RCC 7860 (cell line): ENCODE measurements at regions not wholly inside any gene's neighbourhood (a gene's known extent, or its start where the extent isn't known, plus 50 kb on each side); places are given as distances from the start of the nearest gene placed in this dataset.
"Not testable (repeated sequence)": the region's sequence is repeated elsewhere in the genome, so short reads cannot be mapped to it uniquely, and the experiment has no call there.

Experiments used
- DNase-seq: peaks from one replicate; pipeline ENCODE4 v3.0.0-alpha.2; 2015; ENCODE audit warnings: low spot score
- FAIRE-seq: peaks from 2 replicates; lab custom pipeline; 2012; peaks lifted over from hg19 to GRCh38; lab: Jason Lieb, UNC

GRCh38 chr10:18735711-18736110, 76.5 kb downstream of the ARL5B start:
- FAIRE-seq (no peak), DNase-seq (no peak)

DNA sequence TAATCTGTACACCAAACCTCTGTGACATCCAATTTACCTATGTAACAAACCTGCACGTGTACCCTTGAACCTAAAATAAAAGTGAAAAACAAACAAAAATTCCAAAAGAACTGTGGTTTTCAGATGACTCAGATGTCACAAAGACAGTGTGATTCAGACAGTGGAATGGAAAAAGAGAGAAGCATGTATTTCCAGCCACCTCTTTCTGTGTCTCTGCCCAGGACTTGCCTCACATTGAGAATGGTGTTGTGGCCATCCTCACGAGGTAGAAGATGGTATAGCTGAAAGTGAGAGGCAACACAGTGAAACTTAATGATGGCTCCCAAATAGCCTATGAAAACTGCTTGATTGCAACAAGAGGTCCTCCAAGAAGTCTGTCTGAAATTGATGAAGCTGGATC, 78.0 kb downstream of the ARL5B start:
- peak; percentile 82 for FAIRE-seq
- peak; percentile 56 for DNase-seq

- peak; percentile 88 for FAIRE-seq
Measured at GRCh38 chr10:18737841-18738240, 78.6 kb downstream of the ARL5B start.

GRCh38 chr10:18738835-18739234, 79.6 kb downstream of the ARL5B start:
- FAIRE-seq = no peak
- no peak for DNase-seq

More at GRCh38 chr10:18737841-18738240, 78.6 kb downstream of the ARL5B start:
- peak; percentile 82 for DNase-seq

DNA sequence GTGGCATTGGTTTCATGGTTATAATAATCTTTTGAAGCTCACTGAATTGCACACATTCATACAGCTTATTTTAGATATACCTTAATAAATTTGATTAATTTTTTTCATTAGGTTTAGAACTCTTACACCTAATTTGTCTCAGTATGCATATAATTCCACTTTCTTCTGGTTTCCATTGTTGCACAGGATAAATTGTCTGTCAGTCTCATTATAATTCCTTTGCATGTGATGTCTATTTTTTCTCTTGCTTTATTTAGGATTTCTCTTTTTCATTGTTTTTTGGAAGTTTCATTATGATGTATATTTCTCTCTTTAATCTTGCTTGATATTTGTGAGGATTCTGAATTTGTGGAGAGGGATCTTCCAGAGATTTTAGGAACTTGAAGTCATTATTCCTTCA, 84.7 kb downstream of the ARL5B start:
- no peak for FAIRE-seq

DNA sequence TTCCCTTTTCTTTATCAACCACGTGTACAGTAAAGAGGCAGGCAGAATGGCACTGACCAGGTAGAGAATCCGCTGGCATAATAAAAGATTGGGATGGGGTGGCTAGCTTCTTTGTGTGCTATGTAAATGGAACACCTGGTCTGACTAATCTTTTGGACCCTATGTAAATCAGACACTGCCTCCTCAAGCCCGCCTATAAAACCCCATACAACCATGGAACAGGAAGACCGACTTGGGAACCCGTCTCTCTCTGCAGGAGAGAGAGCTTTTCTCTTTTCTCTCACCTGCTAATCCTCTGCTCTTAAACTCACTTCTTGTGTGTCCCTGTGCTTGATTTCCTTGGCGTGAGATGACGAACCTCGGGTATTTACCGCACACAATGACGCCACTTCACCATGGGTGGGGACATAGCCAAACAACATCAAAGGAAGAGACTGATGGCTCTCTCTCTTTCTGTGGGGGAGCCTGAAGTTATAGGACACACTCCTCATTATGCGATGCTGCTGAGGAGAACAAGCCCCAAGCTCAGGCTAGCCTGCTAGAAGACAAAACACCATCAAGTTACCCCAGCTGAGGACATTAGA, 94.2 kb downstream of the ARL5B start:
- no peak for DNase-seq
- FAIRE-seq = no peak

More for the DNA sequence above, 84.7 kb downstream of the ARL5B start:
- DNase-seq = no peak

DNA sequence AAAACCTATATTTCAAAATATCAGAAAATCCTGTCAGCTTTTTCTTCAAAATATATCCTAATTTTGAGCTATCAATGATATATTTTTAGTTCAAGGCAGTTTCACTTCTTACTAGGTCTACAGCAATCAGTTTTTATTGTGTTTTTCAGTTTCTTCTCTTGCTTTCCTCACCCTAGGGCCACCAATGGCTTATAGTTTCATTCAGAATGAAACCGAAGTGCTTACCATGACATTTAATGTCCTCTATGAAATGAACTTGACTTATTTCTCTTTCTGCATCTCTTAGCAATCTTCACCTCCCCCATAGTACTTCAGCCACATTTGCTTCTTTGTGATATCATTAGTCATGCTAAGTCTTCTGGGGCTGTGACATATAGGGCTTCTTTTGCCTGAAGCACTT, 100.3 kb downstream of the ARL5B start:
- no peak for FAIRE-seq
- DNase-seq = no peak

DNA sequence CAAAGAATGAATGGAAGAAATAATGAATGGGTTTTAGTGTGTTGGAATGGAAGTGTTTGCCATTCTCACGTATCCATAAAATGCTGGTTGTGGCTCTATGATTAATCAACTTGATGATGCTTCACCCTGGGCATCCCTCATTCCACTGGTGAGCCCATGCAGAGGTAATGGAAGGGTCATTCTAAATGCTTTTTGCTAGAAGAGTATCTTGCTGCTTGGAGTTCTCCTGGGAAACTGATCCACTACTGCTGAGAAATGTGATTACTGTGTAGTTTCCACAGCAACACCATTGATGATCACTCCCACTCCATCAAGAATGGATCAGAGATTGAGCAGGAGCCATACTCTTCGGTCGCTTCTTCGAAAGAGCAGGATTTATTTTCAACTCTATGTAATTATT, 101.6 kb downstream of the ARL5B start:
- FAIRE-seq = no peak
- DNase-seq = no peak

DNA sequence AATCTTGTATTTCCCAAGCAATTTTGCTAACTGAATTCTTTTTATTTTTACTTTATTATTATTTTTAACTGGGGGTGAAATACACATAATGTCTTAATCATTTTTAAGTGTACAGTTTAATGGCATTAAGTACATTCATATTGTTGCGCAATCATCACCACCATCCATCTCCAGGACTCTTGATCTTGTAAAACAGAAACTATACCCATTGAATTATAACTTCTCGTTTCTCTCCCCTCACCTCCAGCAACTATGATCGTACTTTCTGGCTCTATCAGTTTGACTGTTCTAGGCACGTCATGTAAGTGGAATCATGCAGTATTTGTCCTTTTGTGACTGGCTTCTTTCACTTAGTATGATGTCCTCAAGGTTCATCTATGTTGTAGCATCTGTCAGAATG, 108.8 kb downstream of the ARL5B start:
- DNase-seq (no peak), FAIRE-seq (no peak)

GRCh38 chr10:18773180-18773579, 113.9 kb downstream of the ARL5B start:
- FAIRE-seq (no peak), DNase-seq (no peak)

DNA sequence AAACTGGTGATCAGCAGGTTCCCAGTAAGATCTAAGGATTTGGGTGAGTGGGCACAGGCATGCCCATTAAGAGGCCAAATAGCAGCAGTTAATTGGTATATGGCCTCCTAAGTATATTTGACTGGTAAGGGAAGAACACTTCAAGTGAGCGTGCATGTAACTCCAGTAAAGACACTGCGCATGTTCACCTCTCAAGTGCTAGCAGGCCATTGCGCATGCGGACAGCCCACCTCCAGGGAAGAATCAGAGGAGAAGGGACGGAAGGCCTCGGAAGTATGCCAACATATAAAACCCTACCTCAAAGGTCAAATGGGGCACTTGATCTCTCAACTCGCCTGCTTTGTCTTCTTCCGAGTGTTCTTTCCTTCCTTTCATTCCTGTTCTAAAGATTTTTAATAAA, 118.0 kb downstream of the ARL5B start:
- no peak for FAIRE-seq
- DNase-seq = no peak

DNA sequence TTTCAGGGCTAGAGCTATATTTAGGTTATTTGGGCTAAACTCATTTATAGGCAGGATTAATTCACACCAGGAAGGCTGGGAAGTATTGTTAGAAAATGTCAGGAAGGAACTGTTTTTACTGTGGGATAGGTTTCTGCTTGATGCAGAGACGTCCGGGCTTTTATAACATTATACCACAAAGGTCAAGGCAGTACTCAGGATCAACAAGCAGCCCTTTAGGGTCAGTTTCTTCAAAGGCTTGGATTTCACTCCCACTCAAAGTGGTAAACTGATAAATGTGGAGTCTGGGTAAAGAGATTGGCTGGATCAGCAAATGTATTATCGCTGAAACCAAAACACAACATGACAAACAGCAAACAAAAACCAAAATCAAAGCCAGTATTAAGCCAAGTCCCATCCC, 127.2 kb downstream of the ARL5B start:
- FAIRE-seq = no peak
- no peak for DNase-seq

DNA sequence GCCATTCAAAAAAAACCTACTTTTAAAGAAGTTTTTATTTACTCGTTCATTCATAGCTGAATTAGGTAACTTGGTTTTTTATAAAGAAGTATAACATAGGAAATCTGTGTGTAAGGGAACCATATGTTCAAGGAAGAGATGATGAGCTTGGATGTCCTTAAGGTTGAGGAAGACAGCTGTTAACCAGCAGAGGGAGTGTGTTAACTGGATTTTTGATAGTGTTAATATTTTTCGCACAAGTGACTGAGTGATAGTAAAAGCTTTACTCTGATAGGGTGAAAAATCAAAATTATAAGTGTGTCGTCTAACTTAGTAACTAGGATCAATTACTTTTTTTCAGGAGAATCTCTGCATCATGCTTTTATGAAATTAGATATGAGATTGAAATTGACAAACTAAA, 134.7 kb downstream of the ARL5B start:
- peak; percentile 68 for FAIRE-seq
- DNase-seq = peak; percentile 50

DNA sequence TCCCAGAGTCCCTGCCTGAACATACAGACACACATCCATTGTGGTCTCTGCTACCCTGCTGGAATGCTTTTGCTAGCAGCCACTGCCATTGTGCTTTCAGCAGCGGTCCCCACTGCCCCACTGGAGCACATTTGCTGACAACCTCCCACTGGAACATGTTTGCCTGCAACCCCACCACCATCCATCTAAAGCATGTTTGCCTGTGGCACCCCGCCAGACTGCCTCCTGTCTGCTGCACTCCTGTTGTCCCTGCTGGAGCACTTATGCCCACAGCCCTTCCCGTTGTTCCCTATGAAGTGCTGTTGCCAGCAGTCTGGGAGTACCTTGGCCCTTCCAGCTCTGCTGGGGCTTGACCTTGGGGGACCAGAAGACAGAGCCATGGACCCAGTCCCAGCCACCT, 136.3 kb downstream of the ARL5B start:
- DNase-seq = no peak
- no peak for FAIRE-seq

DNA sequence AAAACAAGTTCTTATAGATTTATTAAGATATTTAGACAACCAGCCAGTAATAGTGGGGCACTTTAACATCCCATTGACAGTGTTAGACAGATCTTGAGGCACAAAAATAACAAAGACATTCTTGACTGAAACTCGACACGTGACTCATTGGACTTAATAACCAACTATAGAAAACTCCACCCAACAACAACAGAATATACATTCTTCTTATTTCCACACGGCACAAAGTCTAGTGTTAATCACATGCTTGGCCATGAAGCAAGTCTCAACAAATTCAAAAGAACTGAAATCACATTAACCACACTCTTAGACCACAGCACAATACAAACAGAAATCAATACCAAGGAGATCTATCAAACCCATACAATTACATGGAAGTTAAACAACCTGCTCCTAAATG, 138.1 kb downstream of the ARL5B start:
- FAIRE-seq (no peak), DNase-seq (no peak)

GRCh38 chr10:18822156-18822555, 162.9 kb downstream of the ARL5B start:
- DNase-seq (peak; percentile 7), FAIRE-seq (no peak)

DNA sequence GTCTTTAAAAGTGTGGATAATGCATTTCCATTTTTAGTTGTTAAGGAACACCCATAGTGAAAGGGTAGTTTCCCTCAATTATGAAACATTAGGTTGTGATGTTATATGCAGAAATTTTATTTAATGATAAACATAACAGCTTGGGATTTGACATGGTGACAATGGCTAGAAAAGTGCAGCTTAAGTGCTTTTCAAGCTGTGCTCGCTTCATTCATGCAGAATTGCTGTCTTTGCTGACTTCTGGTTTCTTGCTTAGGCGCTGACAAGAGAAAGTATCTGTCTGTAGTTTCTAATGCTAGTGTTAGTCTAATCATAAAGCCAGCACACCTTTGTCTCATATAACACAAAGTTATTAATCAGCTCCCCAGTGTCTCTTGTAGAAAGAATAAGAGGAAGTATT, 170.0 kb downstream of the ARL5B start:
- no peak for DNase-seq
- FAIRE-seq = no peak

- no peak for DNase-seq
- FAIRE-seq = no peak
Measured at GRCh38 chr10:18830277-18830676, 171.0 kb downstream of the ARL5B start.

DNA sequence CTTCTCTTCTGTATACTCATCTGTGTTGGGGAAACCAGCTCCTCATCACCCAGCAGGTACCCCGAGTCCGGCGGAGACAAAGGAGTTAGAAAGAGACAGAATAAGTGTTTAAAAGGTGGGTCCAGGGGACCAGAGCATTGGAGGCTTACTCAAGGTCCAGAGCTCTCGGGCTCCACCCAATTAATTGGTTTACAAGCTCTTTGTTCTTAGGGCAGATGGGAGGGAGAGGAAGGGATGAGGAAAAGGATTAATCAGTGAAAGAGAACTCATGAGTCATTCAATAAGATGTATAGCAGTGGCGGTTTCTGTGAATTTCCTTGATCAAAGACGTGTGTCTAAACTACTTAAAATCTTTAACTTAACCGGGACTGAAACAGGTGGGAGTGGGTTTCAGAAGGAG, 192.0 kb upstream of the MALRD1 start:
- not testable (repeated sequence) for FAIRE-seq, DNase-seq

GRCh38 chr10:18859659-18860058, 188.9 kb upstream of the MALRD1 start:
- no peak for FAIRE-seq
- DNase-seq = no peak

GRCh38 chr10:18860186-18860585, 188.4 kb upstream of the MALRD1 start:
- DNase-seq = no peak
- FAIRE-seq = no peak

GRCh38 chr10:18860631-18861240, 187.9 kb upstream of the MALRD1 start:
- FAIRE-seq = no peak

GRCh38 chr10:18861382-18861781, 187.2 kb upstream of the MALRD1 start:
- no peak for FAIRE-seq
- no peak for DNase-seq

More at GRCh38 chr10:18860631-18861240, 187.9 kb upstream of the MALRD1 start:
- no peak for DNase-seq
